ENCODE measurements at regions not wholly inside any gene's neighbourhood (a gene's known extent, or its start where the extent isn't known, plus 50 kb on each side); places are given as distances from the start of the nearest gene placed in this dataset.

GRCh38 chr1:184882957-184883815 is 91.1 kb downstream of the NIBAN1 start:
- no peak for TF ChIP-seq NFIC (IDR thresholded peaks at IDR 0.05)
- TF ChIP-seq YY1 (IDR thresholded peaks at IDR 0.05; ENCODE audit: low read depth), result no peak
- TF ChIP-seq EP300 (IDR thresholded peaks at IDR 0.05; ENCODE audit: borderline replicate concordance), result no peak
- TF ChIP-seq CREB1 (IDR thresholded peaks at IDR 0.05; ENCODE audit: low read depth), result no peak
